Effector memory CD4-positive, alpha-beta T cell (primary cell): ENCODE measurements at regions not wholly inside any gene's neighbourhood (a gene's known extent, or its start where the extent isn't known, plus 50 kb on each side); places are given as distances from the start of the nearest gene placed in this dataset.

Experiments used
- DNase-seq, 3 donors: peaks; one replicate each; pipeline ENCODE4 v3.0.0-alpha.2; 2020
- H3K27ac ChIP-seq: 2 replicates; pipeline ENCODE4 v1.7.0; 2013; ENCODE audit warnings: mild to moderate bottlenecking, low read length, moderate library complexity; ENCODE audit not compliant: insufficient read depth, poor library complexity, severe bottlenecking
- H3K27me3 ChIP-seq: replicated peaks from 2 replicates; pipeline ENCODE4 v1.7.0; 2013; ENCODE audit warnings: mild to moderate bottlenecking, low read length; ENCODE audit not compliant: insufficient read depth, control insufficient read depth, poor library complexity, severe bottlenecking
- H3K36me3 ChIP-seq: 2 replicates; pipeline ENCODE4 v1.7.0; 2013; ENCODE audit warnings: mild to moderate bottlenecking, low read length, moderate library complexity; ENCODE audit not compliant: control insufficient read depth, insufficient read depth
- H3K4me1 ChIP-seq: 2 replicates; pipeline ENCODE4 v1.7.0; 2013; ENCODE audit warnings: low read length, mild to moderate bottlenecking; ENCODE audit not compliant: control insufficient read depth, insufficient read depth, poor library complexity, severe bottlenecking
- H3K4me3 ChIP-seq: 2 replicates; pipeline ENCODE4 v1.7.0; 2013; ENCODE audit warnings: low read length, low read depth, mild to moderate bottlenecking; ENCODE audit not compliant: insufficient read depth, poor library complexity, severe bottlenecking
- H3K9me3 ChIP-seq: 2 replicates; pipeline ENCODE4 v1.7.0; 2013; ENCODE audit warnings: mild to moderate bottlenecking, low read length, moderate library complexity; ENCODE audit not compliant: control insufficient read depth

DNA sequence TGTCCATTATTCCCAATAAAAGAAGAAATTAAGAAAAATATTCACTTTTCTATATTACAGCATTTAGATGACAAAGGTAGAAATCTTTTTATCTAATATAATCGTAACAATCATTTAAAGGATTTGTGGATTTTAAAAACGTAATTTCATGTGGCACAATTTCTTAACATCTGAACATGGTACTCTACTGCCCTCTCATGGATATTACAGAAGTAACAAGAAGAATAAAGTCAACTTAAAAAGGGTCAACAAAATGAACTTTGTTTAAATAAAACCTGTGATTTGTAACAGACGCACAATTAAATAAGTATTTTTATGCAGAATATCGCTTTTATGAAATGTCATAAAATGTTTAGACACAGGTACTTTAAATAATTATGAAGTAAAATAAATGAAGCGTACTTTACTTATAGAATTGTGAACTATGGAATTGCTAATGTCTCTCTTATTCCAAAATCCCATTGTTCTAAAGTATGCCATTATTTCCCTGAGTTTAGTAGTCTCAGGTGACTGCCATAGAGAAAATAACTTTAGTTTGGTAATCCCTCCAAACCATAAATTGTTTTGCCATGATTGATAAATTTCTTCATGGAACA, 366.8 kb upstream of the ZNF385D start:
- Histone ChIP-seq H3K27ac (no peak overlapping the region), H3K4me1 (no peaks in the 10 kb centered on the region), H3K4me3 (no peak overlapping the region), H3K27me3 (no peaks in the 10 kb centered on the region), H3K36me3 (no peaks in the 10 kb centered on the region), H3K9me3 (no peaks in the 10 kb centered on the region)
- no peak for DNase-seq

DNA sequence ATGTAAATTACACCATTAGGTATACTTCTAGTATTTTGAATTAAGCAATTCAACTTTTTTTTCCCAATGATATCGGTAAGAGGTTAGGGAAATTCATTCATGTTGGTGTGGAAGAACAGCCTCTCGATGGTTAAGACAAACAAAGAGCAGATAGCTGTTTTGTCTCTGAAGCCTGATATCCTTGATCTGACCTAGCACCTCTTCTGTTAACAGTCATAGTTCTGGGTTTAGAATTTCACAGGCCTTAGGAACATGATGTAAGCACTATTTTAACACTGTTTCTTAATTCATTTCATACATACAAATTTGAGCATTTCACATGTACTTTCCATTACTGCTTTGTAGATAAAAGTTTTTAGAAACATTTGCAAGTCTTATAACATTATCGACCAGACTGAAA, 367.5 kb upstream of the ZNF385D start:
- H3K27ac ChIP-seq, result no peak overlapping the region
- H3K9me3 ChIP-seq, result no peaks in the 10 kb centered on the region
- no peaks in the 10 kb centered on the region for H3K4me1 ChIP-seq
- no peaks in the 10 kb centered on the region for H3K27me3 ChIP-seq
- no peak overlapping the region for H3K4me3 ChIP-seq
- no peak for DNase-seq
- H3K36me3 ChIP-seq, result no peaks in the 10 kb centered on the region

DNA sequence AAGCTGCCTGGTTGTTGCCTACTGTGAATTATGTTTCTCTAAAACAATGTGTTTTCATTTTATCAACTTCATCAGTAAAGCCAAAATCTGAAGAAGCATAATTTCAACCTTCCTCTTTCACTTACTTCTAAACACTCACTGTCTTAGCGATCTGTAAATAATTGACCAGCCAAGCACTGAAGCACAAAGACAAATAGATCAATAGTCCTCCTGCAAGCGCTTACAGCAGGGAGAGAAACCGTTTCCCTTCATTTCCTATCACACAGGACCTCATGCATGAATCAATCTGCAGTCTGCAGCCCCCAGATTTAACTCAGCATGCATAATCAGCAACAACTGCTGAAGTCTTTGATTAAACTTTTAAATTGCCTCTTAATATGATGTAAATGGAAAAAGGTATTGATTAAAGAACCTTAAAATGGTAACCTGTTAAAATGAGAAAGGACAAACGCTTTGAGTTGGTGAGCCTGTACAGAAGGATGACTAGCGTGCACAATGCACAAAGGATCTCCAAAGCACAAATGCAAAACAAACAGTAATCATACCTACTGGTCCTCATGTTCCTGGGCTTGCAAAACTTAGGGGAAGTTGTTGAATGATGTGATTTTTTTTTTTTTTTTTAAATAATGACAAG, 370.2 kb upstream of the ZNF385D start:
- Histone ChIP-seq H3K27ac (no peak overlapping the region), H3K27me3 (no peaks in the 10 kb centered on the region), H3K4me3 (no peak overlapping the region), H3K36me3 (no peaks in the 10 kb centered on the region), H3K9me3 (no peaks in the 10 kb centered on the region), H3K4me1 (no peaks in the 10 kb centered on the region)
- DNase-seq, result no peak

DNA sequence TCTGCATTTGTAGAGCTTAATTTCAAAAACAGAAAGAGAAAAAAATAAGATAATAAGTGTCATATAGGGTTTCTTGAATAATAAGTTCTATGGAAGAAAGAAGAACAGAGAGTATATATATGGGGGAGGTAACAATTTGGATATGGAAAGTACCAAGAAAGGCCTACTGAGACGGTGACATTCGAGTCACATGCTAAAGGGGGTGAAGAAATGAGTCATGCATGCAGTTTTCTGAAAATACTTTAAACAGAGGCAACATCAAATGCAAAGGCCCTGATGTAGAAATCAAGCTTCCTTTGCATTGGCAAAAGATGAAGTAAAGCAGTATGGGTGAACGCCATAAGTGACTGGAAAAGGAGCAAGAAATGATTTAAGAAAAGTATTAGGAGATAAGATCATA, 371.6 kb upstream of the ZNF385D start:
- H3K27me3 ChIP-seq, result no peaks in the 10 kb centered on the region
- no peak overlapping the region for H3K27ac ChIP-seq
- H3K36me3 ChIP-seq, result no peaks in the 10 kb centered on the region
- H3K4me3 ChIP-seq, result no peak overlapping the region
- H3K9me3 ChIP-seq, result no peaks in the 10 kb centered on the region
- no peaks in the 10 kb centered on the region for H3K4me1 ChIP-seq
- DNase-seq, result no peak

DNA sequence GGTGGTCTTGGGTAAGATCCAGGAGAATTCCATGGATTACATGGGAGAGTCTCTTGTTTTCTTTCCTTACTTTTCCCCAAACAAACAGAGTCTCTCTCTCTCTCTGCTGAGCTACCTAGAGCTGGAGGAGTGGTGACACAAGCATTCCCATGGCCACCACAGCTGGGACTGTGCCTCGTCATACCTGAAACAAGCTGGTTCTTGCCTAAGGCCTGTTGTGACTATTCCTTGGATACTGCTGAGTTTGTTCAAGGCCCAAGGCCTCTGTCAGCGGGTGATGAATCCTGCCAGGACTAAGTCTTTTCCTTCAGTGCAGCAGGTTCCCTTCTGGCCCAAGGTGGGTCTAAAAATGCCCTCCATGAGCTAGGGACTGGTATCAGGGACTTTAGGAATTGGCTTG, 378.1 kb upstream of the ZNF385D start:
- no peak overlapping the region for H3K27ac ChIP-seq
- H3K4me3 ChIP-seq, result no peak overlapping the region
- H3K4me1 ChIP-seq, result no peaks in the 10 kb centered on the region
- H3K27me3 ChIP-seq, result no peaks in the 10 kb centered on the region
- H3K36me3 ChIP-seq, result no peaks in the 10 kb centered on the region
- H3K9me3 ChIP-seq, result peaks cover 2% of the 10 kb centered on the region
- DNase-seq, result no peak

DNA sequence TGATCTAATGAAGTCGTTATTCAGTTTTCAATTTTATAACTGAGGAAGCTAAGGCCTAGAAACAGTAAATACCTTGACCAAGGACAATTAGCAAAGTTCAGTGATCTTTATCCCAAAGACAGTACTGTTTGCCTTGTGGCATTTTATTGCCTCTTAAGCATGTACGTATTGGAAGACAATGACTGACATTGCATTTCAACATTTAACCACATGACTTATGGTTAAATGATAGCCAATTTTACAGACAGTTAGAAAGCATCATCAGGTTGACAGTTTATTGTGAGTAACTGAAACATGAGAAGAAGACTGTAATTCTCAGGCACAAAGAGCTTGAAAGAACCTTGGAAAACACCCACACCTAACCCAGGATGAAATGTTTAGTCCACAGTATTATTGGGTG, 390.8 kb upstream of the ZNF385D start:
- Histone ChIP-seq H3K4me1 (no peaks in the 10 kb centered on the region), H3K4me3 (no peak overlapping the region), H3K9me3 (no peaks in the 10 kb centered on the region), H3K36me3 (no peaks in the 10 kb centered on the region), H3K27ac (no peak overlapping the region), H3K27me3 (no peaks in the 10 kb centered on the region)
- no peak for DNase-seq

DNA sequence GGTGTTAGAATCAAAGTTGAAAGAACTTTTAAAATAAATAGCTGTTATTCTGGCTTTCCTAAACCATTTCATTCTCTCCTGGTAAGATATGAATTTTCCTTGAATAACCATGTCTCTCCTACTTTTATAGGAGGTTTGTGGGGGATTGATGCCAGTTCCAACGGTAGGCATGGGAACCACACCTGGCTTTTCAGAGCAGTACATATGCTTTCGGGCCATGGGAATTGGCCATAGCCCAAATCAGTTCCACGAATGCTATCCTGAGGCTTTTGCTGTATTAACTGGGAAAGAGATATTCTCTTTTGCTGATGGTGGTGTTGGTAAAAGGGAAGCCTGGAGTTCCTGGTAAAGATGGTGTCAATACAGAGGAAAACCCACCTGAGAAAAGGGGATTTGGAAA, 396.2 kb upstream of the ZNF385D start:
- H3K9me3 ChIP-seq, result no peaks in the 10 kb centered on the region
- H3K27me3 ChIP-seq, result no peaks in the 10 kb centered on the region
- no peak for DNase-seq
- H3K4me1 ChIP-seq, result no peaks in the 10 kb centered on the region
- H3K4me3 ChIP-seq, result no peak overlapping the region
- H3K27ac ChIP-seq, result no peak overlapping the region
- H3K36me3 ChIP-seq, result no peaks in the 10 kb centered on the region

DNA sequence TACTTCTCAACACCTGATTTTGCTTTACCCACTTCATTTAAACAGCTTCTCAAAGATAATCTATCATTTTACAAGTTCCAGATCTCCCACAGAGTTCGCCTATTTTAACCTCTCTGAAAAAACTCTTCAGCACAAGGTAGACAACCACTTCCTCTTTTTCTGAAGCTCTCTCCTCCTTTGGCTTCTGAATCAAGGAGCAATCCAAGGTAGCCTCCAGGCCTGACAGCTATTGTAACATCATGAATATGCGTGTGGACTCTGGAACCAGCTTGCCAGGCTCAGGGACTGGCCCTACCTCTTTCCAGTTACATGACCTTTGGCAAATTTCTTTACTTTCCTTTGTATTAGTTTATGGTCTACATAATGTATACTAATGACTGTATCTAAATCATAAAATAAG, 405.9 kb upstream of the ZNF385D start:
- Histone ChIP-seq H3K36me3 (no peaks in the 10 kb centered on the region), H3K4me1 (no peaks in the 10 kb centered on the region), H3K9me3 (no peaks in the 10 kb centered on the region), H3K4me3 (no peak overlapping the region), H3K27me3 (no peaks in the 10 kb centered on the region), H3K27ac (no peak overlapping the region)
- no peak for DNase-seq

DNA sequence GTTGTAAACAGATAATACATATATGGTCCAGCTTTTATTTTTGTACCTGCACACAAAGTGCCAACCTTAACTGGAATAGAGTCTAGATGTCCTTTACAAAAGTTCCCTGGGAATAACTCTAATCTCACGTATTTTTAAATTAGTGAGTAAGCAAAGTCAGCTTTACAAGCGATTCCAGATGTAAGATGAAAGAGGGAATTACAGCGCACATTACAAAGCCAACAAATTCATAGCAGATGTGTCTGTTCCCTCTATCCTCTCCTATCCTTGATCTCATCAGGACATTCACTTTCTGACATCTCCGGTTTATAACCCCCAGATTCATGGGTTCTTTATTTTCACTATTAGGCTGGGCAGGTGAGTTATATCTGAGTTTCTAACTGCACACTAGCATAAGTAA, 406.8 kb upstream of the ZNF385D start:
- Histone ChIP-seq H3K4me1 (no peaks in the 10 kb centered on the region), H3K27me3 (no peaks in the 10 kb centered on the region), H3K36me3 (no peaks in the 10 kb centered on the region), H3K4me3 (no peak overlapping the region), H3K27ac (no peak overlapping the region), H3K9me3 (no peaks in the 10 kb centered on the region)
- DNase-seq, result no peak

DNA sequence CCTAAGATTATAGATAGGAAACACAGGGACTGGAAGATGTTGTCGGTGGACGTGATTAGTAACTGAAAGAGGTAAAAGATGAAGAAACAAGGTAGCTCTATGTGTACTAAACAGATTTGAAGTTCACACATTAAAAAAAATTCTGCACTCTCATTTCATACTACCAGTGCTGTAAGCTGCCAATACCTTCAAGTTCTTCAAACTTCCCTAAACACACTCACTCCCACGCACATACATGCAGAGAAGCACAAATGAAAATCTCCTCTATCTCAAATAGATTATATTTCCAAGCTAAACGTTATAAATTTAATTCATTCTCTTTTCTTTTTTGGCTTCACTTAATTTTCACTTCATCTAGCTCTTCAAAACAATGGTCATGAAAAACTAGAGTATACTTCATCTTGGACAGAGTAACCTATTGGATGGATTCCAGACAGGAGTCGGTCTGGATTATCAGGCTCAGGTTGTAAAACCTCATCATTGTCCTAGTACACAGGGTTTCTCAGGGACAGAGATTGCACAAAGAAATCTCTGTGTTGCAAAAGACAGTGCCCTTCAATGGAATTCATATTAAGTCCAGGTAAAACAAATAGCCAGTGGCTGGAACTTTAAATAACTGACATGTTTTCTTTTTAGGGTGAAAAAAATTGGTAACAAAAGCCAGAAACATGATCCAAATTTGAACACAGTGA, 408.1 kb upstream of the ZNF385D start:
- Histone ChIP-seq H3K4me3 (no peak overlapping the region), H3K4me1 (no peaks in the 10 kb centered on the region), H3K9me3 (no peaks in the 10 kb centered on the region), H3K27me3 (no peaks in the 10 kb centered on the region), H3K27ac (no peak overlapping the region), H3K36me3 (no peaks in the 10 kb centered on the region)
- DNase-seq, result no peak
